SH-SY5Y (cell line): ENCODE measurements at regions not wholly inside any gene's neighbourhood (a gene's known extent, or its start where the extent isn't known, plus 50 kb on each side); places are given as distances from the start of the nearest gene placed in this dataset.

Experiments
- GATA2 ChIP-seq: IDR thresholded peaks from 2 replicates; pipeline ENCODE4 v1.6.1; 2011; ENCODE audit warnings: mild to moderate bottlenecking, low read depth, low read length
- GATA3 ChIP-seq: IDR thresholded peaks from 2 replicates; pipeline ENCODE4 v1.6.1; 2011; ENCODE audit warnings: low read depth, mild to moderate bottlenecking, low read length, moderate library complexity

GRCh38 chr6:128605961-128606360 lies 85.6 kb upstream of the PTPRK start:
- no peak for TF ChIP-seq GATA3
- no peak for TF ChIP-seq GATA2

- TF ChIP-seq GATA3 (no peak), GATA2 (no peak)
Observed at GRCh38 chr6:128601060-128601459, 80.7 kb upstream of the PTPRK start.

- no peak for TF ChIP-seq GATA2
- TF ChIP-seq GATA3: no peak
Observed at GRCh38 chr6:128600397-128600951, 80.1 kb upstream of the PTPRK start.

- no peak for TF ChIP-seq GATA3
- no peak for TF ChIP-seq GATA2
Observed at GRCh38 chr6:128599036-128599435, 78.6 kb upstream of the PTPRK start.

- TF ChIP-seq GATA3 (no peak), GATA2 (no peak)
Observed at GRCh38 chr6:128598571-128598970, 78.2 kb upstream of the PTPRK start.

GRCh38 chr6:128597956-128598355 lies 77.6 kb upstream of the PTPRK start:
- TF ChIP-seq GATA2: no peak
- TF ChIP-seq GATA3: no peak

- TF ChIP-seq GATA3 (no peak), GATA2 (no peak)
Observed at GRCh38 chr6:128597004-128597403, 76.6 kb upstream of the PTPRK start.

GRCh38 chr6:128595544-128595943 lies 75.1 kb upstream of the PTPRK start:
- no peak for TF ChIP-seq GATA3
- no peak for TF ChIP-seq GATA2

GRCh38 chr6:128586095-128586494 lies 65.7 kb upstream of the PTPRK start:
- TF ChIP-seq GATA3 (no peak), GATA2 (no peak)

GRCh38 chr6:128580224-128581110 lies 60.1 kb upstream of the PTPRK start:
- TF ChIP-seq GATA3 (no peak), GATA2 (no peak)

GRCh38 chr6:128574402-128574801 lies 54.0 kb upstream of the PTPRK start:
- TF ChIP-seq GATA3 (no peak), GATA2 (no peak)

GRCh38 chr6:128573036-128573435 lies 52.6 kb upstream of the PTPRK start:
- TF ChIP-seq GATA2: no peak
- TF ChIP-seq GATA3: no peak

- no peak for TF ChIP-seq GATA2
- no peak for TF ChIP-seq GATA3
Observed at GRCh38 chr6:128572294-128572693, 51.9 kb upstream of the PTPRK start.

GRCh38 chr6:128570680-128571063 lies 50.3 kb upstream of the PTPRK start:
- TF ChIP-seq GATA2 (no peak), GATA3 (no peak)
